ENCODE measurements at regions not wholly inside any gene's neighbourhood (a gene's known extent, or its start where the extent isn't known, plus 50 kb on each side); places are given as distances from the start of the nearest gene placed in this dataset.

- Histone ChIP-seq H3K27me3 (ENCODE audit: control insufficient read depth in 1 of 2, insufficient read depth in 2 of 2, low read length in 2 of 2) (peaks cover 22 to 24% of the 10 kb centered on the region in 2 donors), H3K9ac (ENCODE audit: low read length in 2 of 2) (no peak overlapping the region), H3K27ac (ENCODE audit: low read length) (no peak overlapping the region), H3K4me1 (ENCODE audit: control insufficient read depth, insufficient read depth, low read length) (no peaks in the 10 kb centered on the region), H3K36me3 (ENCODE audit: control insufficient read depth in 2 of 2, insufficient read depth in 2 of 2, low read length in 2 of 2) (no peaks in the 10 kb centered on the region), H3K4me3 (ENCODE audit: low read length in 2 of 2) (no peak overlapping the region), H3K9me3 (ENCODE audit: control insufficient read depth in 2 of 2, low read length in 2 of 2) (no peaks in the 10 kb centered on the region)
Observed at GRCh38 chr22:49269928-49270327, 557.7 kb downstream of the BRD1 start.

- Histone ChIP-seq H3K4me3 (ENCODE audit: low read length in 2 of 2) (no peak overlapping the region), H3K9me3 (ENCODE audit: control insufficient read depth in 2 of 2, low read length in 2 of 2) (no peaks in the 10 kb centered on the region), H3K27me3 (ENCODE audit: control insufficient read depth in 1 of 2, insufficient read depth in 2 of 2, low read length in 2 of 2) (peaks cover 22 to 26% of the 10 kb centered on the region in 2 donors), H3K9ac (ENCODE audit: low read length in 2 of 2) (no peak overlapping the region), H3K4me1 (ENCODE audit: control insufficient read depth, insufficient read depth, low read length) (no peaks in the 10 kb centered on the region), H3K27ac (ENCODE audit: low read length) (no peak overlapping the region), H3K36me3 (ENCODE audit: control insufficient read depth in 2 of 2, insufficient read depth in 2 of 2, low read length in 2 of 2) (no peaks in the 10 kb centered on the region)
Observed at GRCh38 chr22:49269371-49269770, 558.3 kb downstream of the BRD1 start.

GRCh38 chr22:49268924-49269323 lies 558.7 kb downstream of the BRD1 start:
- Histone ChIP-seq H3K9me3 (ENCODE audit: control insufficient read depth in 2 of 2, low read length in 2 of 2) (no peaks in the 10 kb centered on the region), H3K27ac (ENCODE audit: low read length) (no peak overlapping the region), H3K4me3 (ENCODE audit: low read length in 2 of 2) (no peak overlapping the region), H3K4me1 (ENCODE audit: control insufficient read depth, insufficient read depth, low read length) (no peaks in the 10 kb centered on the region), H3K36me3 (ENCODE audit: control insufficient read depth in 2 of 2, insufficient read depth in 2 of 2, low read length in 2 of 2) (no peaks in the 10 kb centered on the region), H3K9ac (ENCODE audit: low read length in 2 of 2) (no peak overlapping the region), H3K27me3 (ENCODE audit: control insufficient read depth in 1 of 2, insufficient read depth in 2 of 2, low read length in 2 of 2) (peaks cover 22 to 26% of the 10 kb centered on the region in 2 donors)

GRCh38 chr22:49267996-49268395 lies 559.7 kb downstream of the BRD1 start:
- no peaks in the 10 kb centered on the region for H3K9me3 ChIP-seq (ENCODE audit: control insufficient read depth in 2 of 2, low read length in 2 of 2)
- H3K4me3 ChIP-seq (ENCODE audit: low read length in 2 of 2), result no peak overlapping the region
- no peak overlapping the region for H3K27ac ChIP-seq (ENCODE audit: low read length)
- H3K36me3 ChIP-seq (ENCODE audit: control insufficient read depth in 2 of 2, insufficient read depth in 2 of 2, low read length in 2 of 2), result no peaks in the 10 kb centered on the region
- peaks cover 22 to 26% of the 10 kb centered on the region in 2 donors for H3K27me3 ChIP-seq (ENCODE audit: control insufficient read depth in 1 of 2, insufficient read depth in 2 of 2, low read length in 2 of 2)
- H3K9ac ChIP-seq (ENCODE audit: low read length in 2 of 2), result no peak overlapping the region
- H3K4me1 ChIP-seq (ENCODE audit: control insufficient read depth, insufficient read depth, low read length), result no peaks in the 10 kb centered on the region

- no peak overlapping the region for H3K27ac ChIP-seq (ENCODE audit: low read length)
- H3K4me1 ChIP-seq (ENCODE audit: control insufficient read depth, insufficient read depth, low read length), result no peaks in the 10 kb centered on the region
- no peaks in the 10 kb centered on the region for H3K9me3 ChIP-seq (ENCODE audit: control insufficient read depth in 2 of 2, low read length in 2 of 2)
- no peak overlapping the region for H3K4me3 ChIP-seq (ENCODE audit: low read length in 2 of 2)
- H3K27me3 ChIP-seq (ENCODE audit: control insufficient read depth in 1 of 2, insufficient read depth in 2 of 2, low read length in 2 of 2), result peaks cover 19 to 21% of the 10 kb centered on the region in 2 donors
- no peaks in the 10 kb centered on the region for H3K36me3 ChIP-seq (ENCODE audit: control insufficient read depth in 2 of 2, insufficient read depth in 2 of 2, low read length in 2 of 2)
- H3K9ac ChIP-seq (ENCODE audit: low read length in 2 of 2), result no peak overlapping the region
Observed at GRCh38 chr22:49266561-49267519, 560.8 kb downstream of the BRD1 start.

GRCh38 chr22:49264696-49265095 lies 563.0 kb downstream of the BRD1 start:
- H3K27ac ChIP-seq (ENCODE audit: low read length), result no peak overlapping the region
- peaks cover 8 to 15% of the 10 kb centered on the region in 2 donors for H3K27me3 ChIP-seq (ENCODE audit: control insufficient read depth in 1 of 2, insufficient read depth in 2 of 2, low read length in 2 of 2)
- H3K4me1 ChIP-seq (ENCODE audit: control insufficient read depth, insufficient read depth, low read length), result no peaks in the 10 kb centered on the region
- no peaks in the 10 kb centered on the region for H3K36me3 ChIP-seq (ENCODE audit: control insufficient read depth in 2 of 2, insufficient read depth in 2 of 2, low read length in 2 of 2)
- H3K9me3 ChIP-seq (ENCODE audit: control insufficient read depth in 2 of 2, low read length in 2 of 2), result no peaks in the 10 kb centered on the region
- H3K9ac ChIP-seq (ENCODE audit: low read length in 2 of 2), result no peak overlapping the region
- no peak overlapping the region for H3K4me3 ChIP-seq (ENCODE audit: low read length in 2 of 2)

- H3K9ac ChIP-seq (ENCODE audit: low read length in 2 of 2), result no peak overlapping the region
- no peak overlapping the region for H3K27ac ChIP-seq (ENCODE audit: low read length)
Observed at GRCh38 chr22:49263101-49263500, 564.6 kb downstream of the BRD1 start.

GRCh38 chr22:49262167-49262566 lies 565.5 kb downstream of the BRD1 start:
- Histone ChIP-seq H3K9me3 (ENCODE audit: control insufficient read depth in 2 of 2, low read length in 2 of 2) (no peaks in the 10 kb centered on the region), H3K36me3 (ENCODE audit: control insufficient read depth in 2 of 2, insufficient read depth in 2 of 2, low read length in 2 of 2) (no peaks in the 10 kb centered on the region), H3K4me1 (ENCODE audit: control insufficient read depth, insufficient read depth, low read length) (no peaks in the 10 kb centered on the region), H3K4me3 (ENCODE audit: low read length in 2 of 2) (no peak overlapping the region), H3K27ac (ENCODE audit: low read length) (no peak overlapping the region), H3K27me3 (ENCODE audit: control insufficient read depth in 1 of 2, insufficient read depth in 2 of 2, low read length in 2 of 2) (peaks cover 7% of the 10 kb centered on the region in 2 donors), H3K9ac (ENCODE audit: low read length in 2 of 2) (no peak overlapping the region)

More at GRCh38 chr22:49263101-49263500, 564.6 kb downstream of the BRD1 start:
- no peak overlapping the region for H3K4me3 ChIP-seq (ENCODE audit: low read length in 2 of 2)
- no peaks in the 10 kb centered on the region for H3K4me1 ChIP-seq (ENCODE audit: control insufficient read depth, insufficient read depth, low read length)
- peaks cover 8 to 9% of the 10 kb centered on the region in 2 donors for H3K27me3 ChIP-seq (ENCODE audit: control insufficient read depth in 1 of 2, insufficient read depth in 2 of 2, low read length in 2 of 2)
- H3K36me3 ChIP-seq (ENCODE audit: control insufficient read depth in 2 of 2, insufficient read depth in 2 of 2, low read length in 2 of 2), result no peaks in the 10 kb centered on the region
- H3K9me3 ChIP-seq (ENCODE audit: control insufficient read depth in 2 of 2, low read length in 2 of 2), result no peaks in the 10 kb centered on the region

- H3K4me3 ChIP-seq (ENCODE audit: low read length in 2 of 2), result no peak overlapping the region
- H3K36me3 ChIP-seq (ENCODE audit: control insufficient read depth in 2 of 2, insufficient read depth in 2 of 2, low read length in 2 of 2), result no peaks in the 10 kb centered on the region
- H3K27me3 ChIP-seq (ENCODE audit: control insufficient read depth in 1 of 2, insufficient read depth in 2 of 2, low read length in 2 of 2), result peaks cover 2 to 4% of the 10 kb centered on the region in 2 donors
- H3K27ac ChIP-seq (ENCODE audit: low read length), result no peak overlapping the region
- no peak overlapping the region for H3K9ac ChIP-seq (ENCODE audit: low read length in 2 of 2)
- no peaks in the 10 kb centered on the region for H3K9me3 ChIP-seq (ENCODE audit: control insufficient read depth in 2 of 2, low read length in 2 of 2)
- H3K4me1 ChIP-seq (ENCODE audit: control insufficient read depth, insufficient read depth, low read length), result no peaks in the 10 kb centered on the region
Observed at GRCh38 chr22:49261616-49262015, 566.1 kb downstream of the BRD1 start.

GRCh38 chr22:49260681-49261580 lies 566.7 kb downstream of the BRD1 start:
- no peak overlapping the region for H3K9ac ChIP-seq (ENCODE audit: low read length in 2 of 2)
- peaks cover 0 to 2% of the 10 kb centered on the region in 2 donors for H3K27me3 ChIP-seq (ENCODE audit: control insufficient read depth in 1 of 2, insufficient read depth in 2 of 2, low read length in 2 of 2)
- no peaks in the 10 kb centered on the region for H3K36me3 ChIP-seq (ENCODE audit: control insufficient read depth in 2 of 2, insufficient read depth in 2 of 2, low read length in 2 of 2)
- no peak overlapping the region for H3K4me3 ChIP-seq (ENCODE audit: low read length in 2 of 2)
- no peaks in the 10 kb centered on the region for H3K4me1 ChIP-seq (ENCODE audit: control insufficient read depth, insufficient read depth, low read length)
- H3K27ac ChIP-seq (ENCODE audit: low read length), result no peak overlapping the region
- H3K9me3 ChIP-seq (ENCODE audit: control insufficient read depth in 2 of 2, low read length in 2 of 2), result no peaks in the 10 kb centered on the region

Measured in stomach smooth muscle (tissue), 2 donors.